Gastrocnemius medialis (tissue), 4 donors: ENCODE measurements at regions not wholly inside any gene's neighbourhood (a gene's known extent, or its start where the extent isn't known, plus 50 kb on each side); places are given as distances from the start of the nearest gene placed in this dataset.

Experiments used
- POLR2A ChIP-seq, 2 donors: fragments of 450-650 bp; IDR thresholded peaks; one replicate each; pipeline ENCODE4 v1.6.1; 2017; ENCODE audit warnings: antibody characterized with exemption in 2 of 2, mild to moderate bottlenecking in 2 of 2, moderate library complexity in 2 of 2
- TF ChIP-seq, protein P1 (sequence below), 5 experiments: fragments of 450-650 bp in 3 of 5; fragments of 200-600 bp in 2 of 5; sonication (generic) in 2 of 5; IDR thresholded peaks in 4 of 5; conservative IDR thresholded peaks in 1 of 5; 1 replicate in 4 of 5; 2 replicates in 1 of 5; pipeline ENCODE4 v1.5.1; 2016 to 2019; ENCODE audit warnings: antibody characterized with exemption in 5 of 5, mild to moderate bottlenecking in 3 of 5, moderate library complexity in 3 of 5

DNA sequence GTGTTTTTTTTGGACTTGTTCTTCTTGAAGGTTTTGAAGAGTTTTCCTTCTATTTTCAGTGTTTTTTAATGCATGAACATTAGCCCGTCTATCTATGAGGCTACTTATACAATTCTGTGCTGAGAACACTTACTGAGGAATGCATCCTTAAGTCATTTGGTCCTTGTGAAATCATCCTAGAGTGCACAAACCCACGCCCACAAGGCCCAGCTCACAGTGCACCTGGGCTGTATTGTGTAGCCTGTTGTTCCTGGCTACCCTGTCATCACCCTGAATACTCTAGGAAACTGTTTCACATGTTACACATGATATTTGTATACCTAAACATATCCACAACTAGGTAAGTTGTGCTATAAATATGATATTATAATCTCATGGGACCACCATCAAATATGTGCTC is 1226.7 kb downstream of the NLGN4Y start:
- TF ChIP-seq, protein P1, sequence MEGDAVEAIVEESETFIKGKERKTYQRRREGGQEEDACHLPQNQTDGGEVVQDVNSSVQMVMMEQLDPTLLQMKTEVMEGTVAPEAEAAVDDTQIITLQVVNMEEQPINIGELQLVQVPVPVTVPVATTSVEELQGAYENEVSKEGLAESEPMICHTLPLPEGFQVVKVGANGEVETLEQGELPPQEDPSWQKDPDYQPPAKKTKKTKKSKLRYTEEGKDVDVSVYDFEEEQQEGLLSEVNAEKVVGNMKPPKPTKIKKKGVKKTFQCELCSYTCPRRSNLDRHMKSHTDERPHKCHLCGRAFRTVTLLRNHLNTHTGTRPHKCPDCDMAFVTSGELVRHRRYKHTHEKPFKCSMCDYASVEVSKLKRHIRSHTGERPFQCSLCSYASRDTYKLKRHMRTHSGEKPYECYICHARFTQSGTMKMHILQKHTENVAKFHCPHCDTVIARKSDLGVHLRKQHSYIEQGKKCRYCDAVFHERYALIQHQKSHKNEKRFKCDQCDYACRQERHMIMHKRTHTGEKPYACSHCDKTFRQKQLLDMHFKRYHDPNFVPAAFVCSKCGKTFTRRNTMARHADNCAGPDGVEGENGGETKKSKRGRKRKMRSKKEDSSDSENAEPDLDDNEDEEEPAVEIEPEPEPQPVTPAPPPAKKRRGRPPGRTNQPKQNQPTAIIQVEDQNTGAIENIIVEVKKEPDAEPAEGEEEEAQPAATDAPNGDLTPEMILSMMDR (IDR thresholded peaks at IDR 0.05 in 4 of 5, conservative IDR thresholded peaks at IDR 0.05 in 1 of 5): no peak
- no peak for TF ChIP-seq POLR2A (IDR thresholded peaks at IDR 0.05)
